BJ (cell line): ENCODE measurements at regions not wholly inside any gene's neighbourhood (a gene's known extent, or its start where the extent isn't known, plus 50 kb on each side); places are given as distances from the start of the nearest gene placed in this dataset.

ENCODE experiments used
- CTCF ChIA-PET: fragments of 350-600 bp; formaldehyde crosslinking; extraction: SDS; loops from one replicate; lab custom pipeline; 2021; ENCODE audit warnings: antibody characterized with exemption, inconsistent platforms; lab: Yijun Ruan, JAX
- POLR2A ChIA-PET: fragments of 300-600 bp; sonication (Branson Sonifier 250); formaldehyde crosslinking; extraction: SDS; loops from one replicate; lab custom pipeline; 2021; ENCODE audit warnings: antibody characterized with exemption; lab: Charles Lee
- DNase-seq: peaks from one replicate; pipeline ENCODE4 v3.0.0-alpha.2; 2011; ENCODE audit warnings: low read depth
- H3K27me3 ChIP-seq: 2 replicates; pipeline ENCODE4 v1.6.0; 2011; ENCODE audit warnings: low read length; ENCODE audit not compliant: control insufficient read depth, insufficient read depth
- H3K36me3 ChIP-seq: 2 replicates; pipeline ENCODE4 v1.5.1; 2011; ENCODE audit warnings: low read length; ENCODE audit not compliant: control insufficient read depth, insufficient read depth
- H3K4me3 ChIP-seq: 2 replicates; pipeline ENCODE4 v1.5.1; 2011; ENCODE audit warnings: low read depth, mild to moderate bottlenecking, control low read depth, low read length
- CTCF ChIP-seq: IDR thresholded peaks from 2 replicates; pipeline ENCODE4 v1.5.1; 2011; ENCODE audit warnings: low read depth, mild to moderate bottlenecking, control low read depth, inconsistent platforms, low read length, moderate library complexity; ENCODE audit not compliant: insufficient read depth

GRCh38 chr4:159980826-159981468, 878.1 kb downstream of the RAPGEF2 start:
- ChIA-PET POLR2A (no interaction called here), CTCF (no interaction called here)
- no peak overlapping the region for H3K4me3 ChIP-seq
- H3K36me3 ChIP-seq = no peaks in the 10 kb centered on the region
- no peaks in the 10 kb centered on the region for H3K27me3 ChIP-seq
- TF ChIP-seq CTCF = no peak
- no peak for DNase-seq

- no peak for DNase-seq
- H3K27me3 ChIP-seq = no peaks in the 10 kb centered on the region
- H3K36me3 ChIP-seq = no peaks in the 10 kb centered on the region
- ChIA-PET CTCF (no interaction called here), POLR2A (no interaction called here)
- TF ChIP-seq CTCF = no peak
- H3K4me3 ChIP-seq = no peak overlapping the region
Observed at GRCh38 chr4:159981469-159981856, 878.6 kb downstream of the RAPGEF2 start.

GRCh38 chr4:159983082-159983481, 880.2 kb downstream of the RAPGEF2 start:
- no peak for DNase-seq
- Histone ChIP-seq H3K4me3 (no peak overlapping the region), H3K36me3 (no peaks in the 10 kb centered on the region), H3K27me3 (no peaks in the 10 kb centered on the region)
- ChIA-PET POLR2A (no interaction called here), CTCF (no interaction called here)
- no peak for TF ChIP-seq CTCF

GRCh38 chr4:160009656-160010493, 907.0 kb downstream of the RAPGEF2 start:
- H3K36me3 ChIP-seq = no peaks in the 10 kb centered on the region
- no peak for DNase-seq
- ChIA-PET POLR2A (no interaction called here), CTCF (interaction anchor here (0.6 kb wide), 1 partner anchor 25 kb away, joined by 3 read pairs; no protein-coding TSS in a partner anchor)
- H3K27me3 ChIP-seq = no peaks in the 10 kb centered on the region
- no peak for TF ChIP-seq CTCF
- H3K4me3 ChIP-seq = no peak overlapping the region

- Histone ChIP-seq H3K27me3 (no peaks in the 10 kb centered on the region), H3K36me3 (no peaks in the 10 kb centered on the region), H3K4me3 (no peak overlapping the region)
- POLR2A ChIA-PET = no interaction called here
- CTCF ChIA-PET = no interaction called here
- DNase-seq = no peak
- TF ChIP-seq CTCF = no peak
Observed at GRCh38 chr4:160019936-160020335, 917.1 kb downstream of the RAPGEF2 start.
